IMR-90 (cell line): ENCODE measurements at regions not wholly inside any gene's neighbourhood (a gene's known extent, or its start where the extent isn't known, plus 50 kb on each side); places are given as distances from the start of the nearest gene placed in this dataset.

Experiments used
- ATAC-seq: fragments of 200-7000 bp; cut with Tn5 transposase; 2 replicates; pipeline ENCODE4 v1.9.1; 2020; ENCODE audit warnings: low read depth, mild to moderate bottlenecking, moderate library complexity
- BruUV-seq: library from RNA; stranded (reverse); fragments of 400-500 nt; replicated peaks from 2 replicates; lab custom pipeline; 2021; lab: Mats Ljungman, UMichigan
- CTCF ChIA-PET: fragments of 300-600 bp; formaldehyde crosslinking; extraction: SDS; loops from one replicate; lab custom pipeline; 2021; ENCODE audit warnings: antibody characterized with exemption; lab: Yijun Ruan, JAX
- POLR2A ChIA-PET: fragments of 300-600 bp; sonication (Branson Sonifier 250); formaldehyde crosslinking; loops from one replicate; lab custom pipeline; 2022; ENCODE audit warnings: antibody characterized with exemption; ENCODE audit not compliant: unreplicated experiment; lab: Charles Lee
- DNase-seq: peaks from one replicate; pipeline ENCODE4 v3.0.0; 2013
- H2AFZ ChIP-seq: replicated peaks from 2 replicates; pipeline ENCODE3; 2013; ENCODE audit warnings: low read length, mild to moderate bottlenecking; ENCODE audit not compliant: poor library complexity
- H2AK5ac ChIP-seq: 2 replicates; pipeline ENCODE4 v1.6.1; 2013; ENCODE audit warnings: low read depth, low read length, inconsistent platforms
- H2AK9ac ChIP-seq: replicated peaks from 2 replicates; pipeline ENCODE3; 2013; ENCODE audit warnings: mild to moderate bottlenecking, low read depth, low read length, moderate library complexity; ENCODE audit not compliant: poor library complexity
- H2BK120ac ChIP-seq: 2 replicates; pipeline ENCODE4 v1.6.1; 2013; ENCODE audit warnings: low read depth, low read length, inconsistent platforms
- H2BK15ac ChIP-seq: 3 replicates; pipeline ENCODE4 v1.6.1; 2013; ENCODE audit warnings: low read depth, low read length, inconsistent platforms
- H2BK20ac ChIP-seq: 2 replicates; pipeline ENCODE4 v1.6.1; 2013; ENCODE audit warnings: low read depth, mild to moderate bottlenecking, inconsistent platforms, low read length, moderate library complexity
- H2BK5ac ChIP-seq: 2 replicates; pipeline ENCODE4 v1.6.1; 2013; ENCODE audit warnings: mild to moderate bottlenecking, low read depth, low read length, inconsistent platforms; ENCODE audit not compliant: poor library complexity, severe bottlenecking
- H3K14ac ChIP-seq: replicated peaks from 2 replicates; pipeline ENCODE4 v1.6.1; 2013; ENCODE audit warnings: low read depth, low read length, inconsistent platforms
- H3K18ac ChIP-seq: 2 replicates; pipeline ENCODE4 v1.6.1; 2013; ENCODE audit warnings: low read depth, low read length, control low read depth
- H3K23ac ChIP-seq: 2 replicates; pipeline ENCODE4 v1.6.1; 2013; ENCODE audit warnings: low read depth, low read length, inconsistent platforms
- H3K27ac ChIP-seq: 2 replicates; pipeline ENCODE4 v1.5.1; 2013; ENCODE audit warnings: mild to moderate bottlenecking, control low read depth, low read length; ENCODE audit not compliant: insufficient read depth
- H3K27me3 ChIP-seq: 2 replicates; pipeline ENCODE4 v1.6.1; 2013; ENCODE audit warnings: low read length; ENCODE audit not compliant: control insufficient read depth, insufficient read depth
- H3K36me3 ChIP-seq: 2 replicates; pipeline ENCODE4 v1.6.1; 2013; ENCODE audit warnings: low read length, mixed read lengths; ENCODE audit not compliant: control insufficient read depth, insufficient read depth
- H3K4ac ChIP-seq: 2 replicates; pipeline ENCODE4 v1.6.1; 2013; ENCODE audit warnings: low read depth, low read length, inconsistent platforms
- H3K4me1 ChIP-seq: 2 replicates; pipeline ENCODE4 v1.6.1; 2013; ENCODE audit warnings: low read length, mixed read lengths; ENCODE audit not compliant: control insufficient read depth, insufficient read depth
- H3K4me2 ChIP-seq: 2 replicates; pipeline ENCODE4 v1.6.1; 2013; ENCODE audit warnings: low read depth, mild to moderate bottlenecking, control low read depth, low read length, moderate library complexity
- H3K4me3 ChIP-seq: 2 replicates; pipeline ENCODE4 v1.5.1; 2013; ENCODE audit warnings: low read depth, mild to moderate bottlenecking, control low read depth, low read length, moderate library complexity; ENCODE audit not compliant: insufficient read depth
- H3K56ac ChIP-seq: 2 replicates; pipeline ENCODE4 v1.6.1; 2013; ENCODE audit warnings: low read length, inconsistent platforms; ENCODE audit not compliant: insufficient read depth; ENCODE audit errors: extremely low read depth
- H3K79me1 ChIP-seq, 2 experiments: 2 replicates each; pipeline ENCODE4 v1.6.1; 2013; ENCODE audit warnings: low read length in 2 of 2, inconsistent platforms in 1 of 2, low read depth in 1 of 2
- H3K9ac ChIP-seq: 2 replicates; pipeline ENCODE4 v1.6.1; 2013; ENCODE audit warnings: low read depth, low read length, control low read depth
- H3K9me1 ChIP-seq: 2 replicates; pipeline ENCODE4 v1.6.1; 2013; ENCODE audit warnings: low read length, inconsistent platforms; ENCODE audit not compliant: insufficient read depth
- H3K9me3 ChIP-seq: 2 replicates; pipeline ENCODE4 v1.6.1; 2013; ENCODE audit warnings: low read length; ENCODE audit not compliant: control insufficient read depth, insufficient read depth
- H4K20me1 ChIP-seq: 2 replicates; pipeline ENCODE4 v1.6.1; 2013; ENCODE audit warnings: low read length, inconsistent platforms; ENCODE audit not compliant: insufficient read depth
- H4K5ac ChIP-seq: 2 replicates; pipeline ENCODE4 v1.6.1; 2013; ENCODE audit warnings: mild to moderate bottlenecking, low read depth, low read length, control low read depth
- H4K8ac ChIP-seq, 2 experiments: 2 replicates each; pipeline ENCODE4 v1.6.1; 2013; ENCODE audit warnings: low read depth in 2 of 2, low read length in 2 of 2, control low read depth in 1 of 2, inconsistent platforms in 1 of 2
- H4K91ac ChIP-seq: 2 replicates; pipeline ENCODE4 v1.6.1; 2013; ENCODE audit warnings: low read depth, low read length, inconsistent platforms; ENCODE audit not compliant: insufficient read depth
- BHLHE40 ChIP-seq: fragments of 150-350 bp; IDR thresholded peaks from 2 replicates; pipeline ENCODE4 v1.6.1; 2016; ENCODE audit warnings: mild to moderate bottlenecking, low read depth, low read length
- CHD1 ChIP-seq: IDR thresholded peaks from 2 replicates; pipeline ENCODE4 v1.6.1; 2012; ENCODE audit warnings: low read depth, low read length, improper control_type of control experiment
- MAFK ChIP-seq: IDR thresholded peaks from 2 replicates; pipeline ENCODE4 v1.6.1; 2012; ENCODE audit warnings: low read depth, low read length, improper control_type of control experiment
- MAZ ChIP-seq: IDR thresholded peaks from 2 replicates; pipeline ENCODE4 v1.6.1; 2012; ENCODE audit warnings: low read depth, mild to moderate bottlenecking, low read length, improper control_type of control experiment, moderate library complexity, borderline replicate concordance
- MXI1 ChIP-seq: IDR thresholded peaks from 2 replicates; pipeline ENCODE4 v1.6.1; 2012; ENCODE audit warnings: low read depth, mild to moderate bottlenecking, low read length, moderate library complexity, borderline replicate concordance
- NFE2L2 ChIP-seq: fragments of 150-350 bp; IDR thresholded peaks from 2 replicates; pipeline ENCODE4 v1.6.1; 2016; ENCODE audit warnings: low read depth, mild to moderate bottlenecking, low read length
- POLR2A ChIP-seq: IDR thresholded peaks from 2 replicates; pipeline ENCODE4 v1.6.1; 2012; ENCODE audit warnings: mild to moderate bottlenecking, low read depth, low read length
- RAD21 ChIP-seq: IDR thresholded peaks from 2 replicates; pipeline ENCODE4 v1.6.1; 2012; ENCODE audit warnings: low read length, improper control_type of control experiment
- RFX5 ChIP-seq: IDR thresholded peaks from 2 replicates; pipeline ENCODE4 v1.8.0; 2012; ENCODE audit warnings: low read depth, mild to moderate bottlenecking, low read length, moderate library complexity
- SMC3 ChIP-seq: fragments of 150-350 bp; IDR thresholded peaks from 2 replicates; pipeline ENCODE4 v1.6.1; 2016; ENCODE audit warnings: low read depth, mild to moderate bottlenecking, antibody characterized with exemption, low read length, moderate library complexity
- WGBS, 2 experiments: methylation state at CpG; one replicate each; pipeline versions ENCODE4 v1.1.5 to v1.1.7; 2013; ENCODE audit warnings: missing lambda C conversion rate in 2 of 2; ENCODE audit not compliant: insufficient read length in 1 of 2; ENCODE audit errors: extremely low coverage in 2 of 2; 5-methylcytosine and 5-hydroxymethylcytosine counted together
- dilution Hi-C: fragments of 300-500 bp; cut with HindIII; formaldehyde crosslinking; loops from one replicate; pipeline ENCODE4 v1.14.3; 2018; ENCODE audit warnings: low sequenced_read_pairs; ENCODE audit not compliant: unreplicated experiment
- in situ Hi-C: fragments of 300-500 bp; cut with MboI; formaldehyde crosslinking; loops from 3 replicates; pipeline ENCODE4 v1.14.3; 2019; ENCODE audit warnings: low sequenced_read_pairs, inconsistent platforms, mixed read lengths
- intact Hi-C: fragments of 100-400 bp; cut with micrococcal nuclease; formaldehyde crosslinking; loops from 2 replicates; pipeline ENCODE4 v1.10.0; 2022
- TF ChIP-seq, protein P1 (sequence below): conservative IDR thresholded peaks from 2 replicates; pipeline ENCODE4 v1.5.1; 2012; ENCODE audit warnings: mild to moderate bottlenecking, low read depth, low read length, improper control_type of control experiment
- TF ChIP-seq, protein P2 (sequence below): fragments of 150-350 bp; IDR thresholded peaks from 2 replicates; pipeline ENCODE4 v1.6.1; 2017; ENCODE audit warnings: mild to moderate bottlenecking, antibody characterized with exemption, low read length, low read depth
- TF ChIP-seq, protein P3 (sequence below): fragments of 150-350 bp; IDR thresholded peaks from 2 replicates; pipeline ENCODE4 v1.6.1; 2016; ENCODE audit warnings: low read depth, mild to moderate bottlenecking, low read length, moderate library complexity, borderline replicate concordance

GRCh38 chr4:103497692-103498091, 222.1 kb downstream of the TACR3 start:
- no peak overlapping the region for H2BK15ac ChIP-seq
- H3K4me1 ChIP-seq: no peaks in the 10 kb centered on the region
- BruUV-seq: no TSS peak
- no peak overlapping the region for H4K5ac ChIP-seq
- no peaks in the 10 kb centered on the region for H3K79me1 ChIP-seq
- no peaks in the 10 kb centered on the region for H3K36me3 ChIP-seq
- no CpG with 5 or more reads among the region's 1 CpG for WGBS, 2 experiments
- H3K27me3 ChIP-seq: no peaks in the 10 kb centered on the region
- no peak overlapping the region for H3K4me3 ChIP-seq
- H3K18ac ChIP-seq: no peak overlapping the region
- H4K91ac ChIP-seq: no peak overlapping the region
- intact Hi-C loops: no loop called here
- in situ Hi-C loops: no loop called here
- H2AK5ac ChIP-seq: no peak overlapping the region
- H2AFZ ChIP-seq: no peak overlapping the region
- ATAC-seq (no peak), DNase-seq (no peak)
- CTCF ChIA-PET: no interaction called here
- H2AK9ac ChIP-seq: no peak overlapping the region
- POLR2A ChIA-PET: no interaction called here
- no peak overlapping the region for H2BK120ac ChIP-seq
- H4K20me1 ChIP-seq: no peaks in the 10 kb centered on the region
- no peak overlapping the region for H3K56ac ChIP-seq
- no peak overlapping the region for H3K14ac ChIP-seq
- peaks cover 15% of the 10 kb centered on the region for H3K9me3 ChIP-seq
- H3K9ac ChIP-seq: no peak overlapping the region
- H2BK20ac ChIP-seq: no peak overlapping the region
- H2BK5ac ChIP-seq: no peak overlapping the region
- no peaks in the 10 kb centered on the region for H3K9me1 ChIP-seq
- TF ChIP-seq BHLHE40 (no peak), CHD1 (no peak), RAD21 (no peak), MXI1 (no peak), SMC3 (no peak), MAZ (no peak), POLR2A (no peak), RFX5 (no peak), NFE2L2 (no peak), MAFK (no peak)
- TF ChIP-seq, protein P1, sequence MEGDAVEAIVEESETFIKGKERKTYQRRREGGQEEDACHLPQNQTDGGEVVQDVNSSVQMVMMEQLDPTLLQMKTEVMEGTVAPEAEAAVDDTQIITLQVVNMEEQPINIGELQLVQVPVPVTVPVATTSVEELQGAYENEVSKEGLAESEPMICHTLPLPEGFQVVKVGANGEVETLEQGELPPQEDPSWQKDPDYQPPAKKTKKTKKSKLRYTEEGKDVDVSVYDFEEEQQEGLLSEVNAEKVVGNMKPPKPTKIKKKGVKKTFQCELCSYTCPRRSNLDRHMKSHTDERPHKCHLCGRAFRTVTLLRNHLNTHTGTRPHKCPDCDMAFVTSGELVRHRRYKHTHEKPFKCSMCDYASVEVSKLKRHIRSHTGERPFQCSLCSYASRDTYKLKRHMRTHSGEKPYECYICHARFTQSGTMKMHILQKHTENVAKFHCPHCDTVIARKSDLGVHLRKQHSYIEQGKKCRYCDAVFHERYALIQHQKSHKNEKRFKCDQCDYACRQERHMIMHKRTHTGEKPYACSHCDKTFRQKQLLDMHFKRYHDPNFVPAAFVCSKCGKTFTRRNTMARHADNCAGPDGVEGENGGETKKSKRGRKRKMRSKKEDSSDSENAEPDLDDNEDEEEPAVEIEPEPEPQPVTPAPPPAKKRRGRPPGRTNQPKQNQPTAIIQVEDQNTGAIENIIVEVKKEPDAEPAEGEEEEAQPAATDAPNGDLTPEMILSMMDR: no peak
- TF ChIP-seq, protein P2, sequence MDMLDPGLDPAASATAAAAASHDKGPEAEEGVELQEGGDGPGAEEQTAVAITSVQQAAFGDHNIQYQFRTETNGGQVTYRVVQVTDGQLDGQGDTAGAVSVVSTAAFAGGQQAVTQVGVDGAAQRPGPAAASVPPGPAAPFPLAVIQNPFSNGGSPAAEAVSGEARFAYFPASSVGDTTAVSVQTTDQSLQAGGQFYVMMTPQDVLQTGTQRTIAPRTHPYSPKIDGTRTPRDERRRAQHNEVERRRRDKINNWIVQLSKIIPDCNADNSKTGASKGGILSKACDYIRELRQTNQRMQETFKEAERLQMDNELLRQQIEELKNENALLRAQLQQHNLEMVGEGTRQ: no peak
- TF ChIP-seq, protein P3, sequence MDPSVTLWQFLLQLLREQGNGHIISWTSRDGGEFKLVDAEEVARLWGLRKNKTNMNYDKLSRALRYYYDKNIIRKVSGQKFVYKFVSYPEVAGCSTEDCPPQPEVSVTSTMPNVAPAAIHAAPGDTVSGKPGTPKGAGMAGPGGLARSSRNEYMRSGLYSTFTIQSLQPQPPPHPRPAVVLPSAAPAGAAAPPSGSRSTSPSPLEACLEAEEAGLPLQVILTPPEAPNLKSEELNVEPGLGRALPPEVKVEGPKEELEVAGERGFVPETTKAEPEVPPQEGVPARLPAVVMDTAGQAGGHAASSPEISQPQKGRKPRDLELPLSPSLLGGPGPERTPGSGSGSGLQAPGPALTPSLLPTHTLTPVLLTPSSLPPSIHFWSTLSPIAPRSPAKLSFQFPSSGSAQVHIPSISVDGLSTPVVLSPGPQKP: no peak
- H3K4me2 ChIP-seq: no peak overlapping the region
- H4K8ac ChIP-seq: no peak overlapping the region
- H3K23ac ChIP-seq: no peak overlapping the region
- H3K4ac ChIP-seq: no peak overlapping the region
- no peak overlapping the region for H3K27ac ChIP-seq
- dilution Hi-C loops: no loop called here
